Transverse colon (tissue), 4 donors: ENCODE measurements at regions not wholly inside any gene's neighbourhood (a gene's known extent, or its start where the extent isn't known, plus 50 kb on each side); places are given as distances from the start of the nearest gene placed in this dataset.
"Not testable (repeated sequence)": the region's sequence is repeated elsewhere in the genome, so short reads cannot be mapped to it uniquely, and the experiment has no call there.

Experiments
- DNase-seq: peaks from one replicate; pipeline ENCODE4 v3.0.0-alpha.2; 2019
- H3K27ac ChIP-seq, 4 donors: fragments of 200-600 bp; sonication (generic); 2 replicates each; pipeline ENCODE4 v1.5.1; 2016 to 2018; ENCODE audit warnings: inconsistent platforms in 4 of 4
- H3K27me3 ChIP-seq: fragments of 200-600 bp; sonication (generic); 2 replicates; pipeline ENCODE4 v1.5.1; 2017; ENCODE audit warnings: inconsistent platforms
- H3K36me3 ChIP-seq, 4 donors: fragments of 200-600 bp; sonication (generic); 2 replicates each; pipeline ENCODE4 v1.5.1; 2017 to 2019; ENCODE audit warnings: inconsistent platforms in 4 of 4
- H3K4me1 ChIP-seq, 4 donors: fragments of 200-600 bp; sonication (generic); 2 replicates each; pipeline ENCODE4 v1.5.1; 2017 to 2020; ENCODE audit warnings: inconsistent platforms in 4 of 4
- H3K4me3 ChIP-seq, 4 donors: fragments of 200-600 bp; sonication (generic); 1 replicate in 1 of 4; 2 replicates in 3 of 4; pipeline versions ENCODE4 v1.5.1 to v1.6.1; 2017 to 2019; ENCODE audit warnings: inconsistent platforms in 4 of 4
- H3K9me3 ChIP-seq, 2 donors: fragments of 200-600 bp; sonication (generic); 2 replicates each; pipeline ENCODE4 v1.5.1; 2017 to 2019; ENCODE audit warnings: inconsistent platforms in 2 of 2
- CTCF ChIP-seq, 5 experiments: fragments of 200-600 bp in 3 of 5; fragments of 450-650 bp in 2 of 5; sonication (generic) in 3 of 5; IDR thresholded peaks; 1 replicate in 2 of 5; 2 replicates in 3 of 5; pipeline ENCODE4 v1.5.1; 2016 to 2017; ENCODE audit warnings: antibody characterized with exemption in 5 of 5, inconsistent platforms in 3 of 5, mild to moderate bottlenecking in 2 of 5, moderate library complexity in 1 of 5
- EP300 ChIP-seq: sonication (generic); formaldehyde crosslinking; IDR thresholded peaks from one replicate; pipeline ENCODE4 v1.6.1; 2017; ENCODE audit warnings: antibody characterized with exemption, low read depth
- POLR2A ChIP-seq: fragments of 450-650 bp; IDR thresholded peaks from one replicate; pipeline ENCODE4 v1.6.1; 2016; ENCODE audit warnings: antibody characterized with exemption, mild to moderate bottlenecking, moderate library complexity
- POLR2AphosphoS5 ChIP-seq, 3 donors: sonication (generic); formaldehyde crosslinking; IDR thresholded peaks; one replicate each; pipeline ENCODE4 v1.6.1; 2016; ENCODE audit warnings: antibody characterized with exemption in 3 of 3
- WGBS, 2 donors: methylation state at CpG; one replicate each; pipeline ENCODE4 v1.1.5; 2018; ENCODE audit warnings: low coverage in 1 of 2; 5-methylcytosine and 5-hydroxymethylcytosine counted together
- in situ Hi-C, 4 donors: fragments of 200-750 bp; cut with MboI; loops; one replicate each; pipeline versions ENCODE4 v1.15.0 to v1.15.1; 2017; ENCODE audit warnings: low sequenced_read_pairs in 3 of 4, low pct_ligation_motif_present in 1 of 4, low pct_unique_long_range_greater_than_20kb in 1 of 4
- intact Hi-C: fragments of 100-400 bp; cut with DNase I; formaldehyde crosslinking; loops from one replicate; pipeline ENCODE4 v1.15.1; 2023; ENCODE audit warnings: low total_unique reads

GRCh38 chr9:3647652-3648051, 121.9 kb upstream of the RFX3 start:
- no peak for DNase-seq
- no peaks in the 10 kb centered on the region for H3K9me3 ChIP-seq
- H3K27me3 ChIP-seq = no peaks in the 10 kb centered on the region
- intact Hi-C loops = loop anchor here (1.0 kb wide), 1 partner anchor 26 kb away; no protein-coding TSS in a partner anchor
- TF ChIP-seq CTCF (IDR thresholded peaks at IDR 0.05) (no peak), POLR2A (no peak), POLR2AphosphoS5 (IDR thresholded peaks at IDR 0.05) (no peak), EP300 (no peak)
- in situ Hi-C loops = no loop called here
- H3K4me3 ChIP-seq = no peak overlapping the region
- H3K4me1 ChIP-seq = peaks cover 0 to 3% (median 0%) of the 10 kb centered on the region in 4 donors
- 50% methylated on average over 1 of the region's 1 CpG; no CpG with 5 or more reads in 1 of the 2 donors for WGBS, 2 donors
- H3K27ac ChIP-seq = no peak overlapping the region
- H3K36me3 ChIP-seq = no peaks in the 10 kb centered on the region

GRCh38 chr9:3646226-3646625, 120.4 kb upstream of the RFX3 start:
- Histone ChIP-seq H3K27me3 (no peaks in the 10 kb centered on the region), H3K9me3 (no peaks in the 10 kb centered on the region), H3K4me1 (peaks cover 0 to 3% (median 0%) of the 10 kb centered on the region in 4 donors), H3K36me3 (no peaks in the 10 kb centered on the region), H3K27ac (no peak overlapping the region), H3K4me3 (no peak overlapping the region)
- intact Hi-C loops (no loop called here), in situ Hi-C loops (no loop called here)
- WGBS, 2 donors = 89% methylated on average over 1 of the region's 1 CpG
- DNase-seq = no peak
- TF ChIP-seq POLR2AphosphoS5 (IDR thresholded peaks at IDR 0.05) (no peak), EP300 (no peak), POLR2A (no peak), CTCF (IDR thresholded peaks at IDR 0.05) (no peak)

- H3K4me3 ChIP-seq, DNase-seq, H3K27ac ChIP-seq, intact Hi-C loops, H3K27me3 ChIP-seq, H3K9me3 ChIP-seq, H3K4me1 ChIP-seq, in situ Hi-C loops, H3K36me3 ChIP-seq: not testable (repeated sequence)
- 91 to 96% methylated on average over 6 of the region's 6 CpGs for WGBS, 2 donors
Observed at GRCh38 chr9:3642075-3642474, 116.3 kb upstream of the RFX3 start.

GRCh38 chr9:3629495-3629894, 103.7 kb upstream of the RFX3 start:
- Histone ChIP-seq H3K36me3 (no peaks in the 10 kb centered on the region), H3K27ac (no peak overlapping the region), H3K9me3 (no peaks in the 10 kb centered on the region), H3K4me1 (no peaks in the 10 kb centered on the region), H3K27me3 (no peaks in the 10 kb centered on the region), H3K4me3 (no peak overlapping the region)
- DNase-seq = no peak
- intact Hi-C loops (no loop called here), in situ Hi-C loops (no loop called here)
- WGBS, 2 donors = 69% methylated on average over 1 of the region's 1 CpG; no CpG with 5 or more reads in 1 of the 2 donors
- TF ChIP-seq EP300 = no peak
- TF ChIP-seq CTCF (IDR thresholded peaks at IDR 0.05) = no peak
- no peak for TF ChIP-seq POLR2AphosphoS5 (IDR thresholded peaks at IDR 0.05)
- no peak for TF ChIP-seq POLR2A

GRCh38 chr9:3628239-3628638, 102.4 kb upstream of the RFX3 start:
- in situ Hi-C loops (no loop called here), intact Hi-C loops (no loop called here)
- no peak for DNase-seq
- no peak overlapping the region for H3K27ac ChIP-seq
- TF ChIP-seq POLR2A = no peak
- TF ChIP-seq EP300 = no peak
- no peak for TF ChIP-seq POLR2AphosphoS5 (IDR thresholded peaks at IDR 0.05)
- no peak for TF ChIP-seq CTCF (IDR thresholded peaks at IDR 0.05)
- no peaks in the 10 kb centered on the region for H3K4me1 ChIP-seq
- H3K27me3 ChIP-seq = no peaks in the 10 kb centered on the region
- H3K36me3 ChIP-seq = no peaks in the 10 kb centered on the region
- H3K4me3 ChIP-seq = no peak overlapping the region
- no peaks in the 10 kb centered on the region for H3K9me3 ChIP-seq
